GM18858 (cell line): ENCODE measurements at regions not wholly inside any gene's neighbourhood (a gene's known extent, or its start where the extent isn't known, plus 50 kb on each side); places are given as distances from the start of the nearest gene placed in this dataset.

ENCODE experiments used
- ATAC-seq: cut with Tn5 transposase; IDR thresholded peaks from one replicate; pipeline ENCODE4 v1.9.1; 2021; ENCODE audit not compliant: unreplicated experiment

GRCh38 chr3:29227307-29227706 lies 53.6 kb upstream of the RBMS3 start:
- no peak for ATAC-seq
